Liver (tissue), 3 donors: ENCODE measurements at regions not wholly inside any gene's neighbourhood (a gene's known extent, or its start where the extent isn't known, plus 50 kb on each side); places are given as distances from the start of the nearest gene placed in this dataset.

ENCODE experiments used
- ATF3 ChIP-seq: IDR thresholded peaks from 2 replicates; pipeline ENCODE4 v1.6.1; 2016; ENCODE audit warnings: antibody characterized with exemption
- CTCF ChIP-seq: fragments of 150-350 bp; IDR thresholded peaks from 2 replicates; pipeline ENCODE4 v1.5.1; 2017; ENCODE audit warnings: improper control_type of control experiment, low read depth, low read length; ENCODE audit not compliant: missing input control
- EGR1 ChIP-seq, 2 donors: IDR thresholded peaks; 2 replicates each; pipeline ENCODE4 v1.6.1; 2016 to 2018; ENCODE audit warnings: antibody characterized with exemption in 2 of 2, low read depth in 2 of 2
- GABPA ChIP-seq, 2 donors: IDR thresholded peaks in 1 of 2; conservative IDR thresholded peaks in 1 of 2; 2 replicates each; pipeline ENCODE4 v1.6.1; 2016; ENCODE audit warnings: antibody characterized with exemption in 2 of 2, mild to moderate bottlenecking in 1 of 2, moderate library complexity in 1 of 2
- JUND ChIP-seq, 2 donors: IDR thresholded peaks; 2 replicates each; pipeline ENCODE4 v1.6.1; 2016; ENCODE audit warnings: antibody characterized with exemption in 2 of 2
- MAX ChIP-seq: IDR thresholded peaks from 2 replicates; pipeline ENCODE4 v1.6.1; 2016; ENCODE audit warnings: antibody characterized with exemption
- NR2F2 ChIP-seq: IDR thresholded peaks from 2 replicates; pipeline ENCODE4 v1.6.1; 2016; ENCODE audit warnings: antibody characterized with exemption
- RAD21 ChIP-seq, 2 donors: IDR thresholded peaks; 2 replicates each; pipeline ENCODE4 v1.6.1; 2016; ENCODE audit warnings: antibody characterized with exemption in 2 of 2, mild to moderate bottlenecking in 2 of 2
- SP1 ChIP-seq: IDR thresholded peaks from 2 replicates; pipeline ENCODE4 v1.6.1; 2018; ENCODE audit warnings: antibody characterized with exemption, mild to moderate bottlenecking
- TAF1 ChIP-seq: conservative IDR thresholded peaks from 2 replicates; pipeline ENCODE4 v1.6.1; 2016; ENCODE audit warnings: antibody characterized with exemption, mild to moderate bottlenecking
- YY1 ChIP-seq: IDR thresholded peaks from 2 replicates; pipeline ENCODE4 v1.6.1; 2016; ENCODE audit warnings: antibody characterized with exemption, mild to moderate bottlenecking
- ZBTB33 ChIP-seq: IDR thresholded peaks from 2 replicates; pipeline ENCODE4 v1.6.1; 2016; ENCODE audit warnings: antibody characterized with exemption
- donor health status: healthy.
- donor health status: healthy.

- TF ChIP-seq GABPA (IDR thresholded peaks at IDR 0.05 in 1 of 2, conservative IDR thresholded peaks at IDR 0.05 in 1 of 2) = no peak
- TF ChIP-seq MAX = no peak
- TF ChIP-seq CTCF = no peak
- no peak for TF ChIP-seq NR2F2
- no peak for TF ChIP-seq TAF1
- TF ChIP-seq ZBTB33 = no peak
- TF ChIP-seq EGR1 (IDR thresholded peaks at IDR 0.05; ENCODE audit: low read depth in 2 of 2) = no peak
- TF ChIP-seq YY1 = no peak
- TF ChIP-seq SP1 = no peak
- no peak for TF ChIP-seq JUND (IDR thresholded peaks at IDR 0.05)
- TF ChIP-seq RAD21 (IDR thresholded peaks at IDR 0.05) = no peak
- TF ChIP-seq ATF3 = no peak
Measured at GRCh38 chr2:60140185-60140584, 413.3 kb downstream of the BCL11A start.
